Heart left ventricle (tissue), 13 donors: ENCODE measurements at regions not wholly inside any gene's neighbourhood (a gene's known extent, or its start where the extent isn't known, plus 50 kb on each side); places are given as distances from the start of the nearest gene placed in this dataset.
"Not testable (repeated sequence)": the region's sequence is repeated elsewhere in the genome, so short reads cannot be mapped to it uniquely, and the experiment has no call there.

Experiments used
- POLR2A ChIP-seq, 2 donors: fragments of 450-650 bp; IDR thresholded peaks; one replicate each; pipeline ENCODE4 v1.6.1; 2017; ENCODE audit warnings: antibody characterized with exemption in 2 of 2, mild to moderate bottlenecking in 2 of 2, moderate library complexity in 2 of 2
- TF ChIP-seq, protein P1 (sequence below), 12 donors: fragments of 200-600 bp; sonication (generic) in 4 of 12; IDR thresholded peaks; one replicate each; pipeline versions ENCODE4 v1.5.0 to v1.8.0; 2018 to 2022; ENCODE audit warnings: antibody characterized with exemption in 12 of 12, mild to moderate bottlenecking in 5 of 12
- donor health status: ischemic (EF 13 %, LVEDD 7.1; RV severe dilation, severe dysfunction).
- donor health status: DM: no; HTN: yes; CAD: no.
- donor health status: DM: no; HTN: no; CAD: no.
- donor health status: ischemic (EF 25% LVEDD 6.9; RV normal size, moderate dysfunction).
- donor health status: ischemic (EF 25% LVEDD 5.7; RV mildly dilated, moderate dysfunction).
- donor health status: ischemic (EF 35%, LVEDD 5.7; RV mildly dilated, moderate dysfunction).
- donor health status: nonischemic (EF 11% LVEDD 7.7; RV severe dilation, severe dysfunction).
- donor health status: DM: yes; HTN: yes; CAD: no.
- donor health status: PGD.
- donor health status: ischemic (EF 29% LVEDD 5.4; RV normal size, mild dysfunction).
- donor health status: nonischemic (EF 23%, LVEDD 6.1; RV moderate dilation, normal function).

DNA sequence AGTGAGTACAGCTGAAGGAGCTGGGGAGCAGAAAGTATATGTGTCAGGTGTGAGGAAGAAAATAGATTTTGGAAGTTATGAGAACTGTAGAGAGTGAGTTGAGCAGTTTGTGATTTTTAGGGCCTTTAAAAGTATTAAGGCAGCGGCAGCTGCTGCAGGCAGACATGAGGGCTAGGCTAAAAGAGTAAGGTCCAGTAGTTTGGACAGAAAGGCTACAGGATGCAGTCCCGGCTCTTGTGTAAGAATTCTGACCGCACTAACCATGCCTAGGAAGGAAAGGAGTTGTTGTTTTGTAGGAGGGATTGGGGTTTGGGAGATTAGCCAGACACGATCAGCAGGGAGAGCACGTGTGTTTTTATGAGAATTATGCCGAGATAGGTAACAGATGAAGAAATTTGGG is 1144.9 kb downstream of the SORCS1 start:
- TF ChIP-seq, protein P1, sequence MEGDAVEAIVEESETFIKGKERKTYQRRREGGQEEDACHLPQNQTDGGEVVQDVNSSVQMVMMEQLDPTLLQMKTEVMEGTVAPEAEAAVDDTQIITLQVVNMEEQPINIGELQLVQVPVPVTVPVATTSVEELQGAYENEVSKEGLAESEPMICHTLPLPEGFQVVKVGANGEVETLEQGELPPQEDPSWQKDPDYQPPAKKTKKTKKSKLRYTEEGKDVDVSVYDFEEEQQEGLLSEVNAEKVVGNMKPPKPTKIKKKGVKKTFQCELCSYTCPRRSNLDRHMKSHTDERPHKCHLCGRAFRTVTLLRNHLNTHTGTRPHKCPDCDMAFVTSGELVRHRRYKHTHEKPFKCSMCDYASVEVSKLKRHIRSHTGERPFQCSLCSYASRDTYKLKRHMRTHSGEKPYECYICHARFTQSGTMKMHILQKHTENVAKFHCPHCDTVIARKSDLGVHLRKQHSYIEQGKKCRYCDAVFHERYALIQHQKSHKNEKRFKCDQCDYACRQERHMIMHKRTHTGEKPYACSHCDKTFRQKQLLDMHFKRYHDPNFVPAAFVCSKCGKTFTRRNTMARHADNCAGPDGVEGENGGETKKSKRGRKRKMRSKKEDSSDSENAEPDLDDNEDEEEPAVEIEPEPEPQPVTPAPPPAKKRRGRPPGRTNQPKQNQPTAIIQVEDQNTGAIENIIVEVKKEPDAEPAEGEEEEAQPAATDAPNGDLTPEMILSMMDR (IDR thresholded peaks at IDR 0.05): not testable (repeated sequence)
- TF ChIP-seq POLR2A (IDR thresholded peaks at IDR 0.05): not testable (repeated sequence)
